ENCODE measurements at regions not wholly inside any gene's neighbourhood (a gene's known extent, or its start where the extent isn't known, plus 50 kb on each side); places are given as distances from the start of the nearest gene placed in this dataset.

GRCh38 chr5:164967354-164967753, 1461.9 kb downstream of the MAT2B start:
- no peaks in the 10 kb centered on the region for H3K9me3 ChIP-seq
- H3K27me3 ChIP-seq, result no peaks in the 10 kb centered on the region
- H3K4me3 ChIP-seq (ENCODE audit: low read depth, low read length), result no peak overlapping the region
- no peaks in the 10 kb centered on the region for H3K36me3 ChIP-seq
- TF ChIP-seq, protein P1, sequence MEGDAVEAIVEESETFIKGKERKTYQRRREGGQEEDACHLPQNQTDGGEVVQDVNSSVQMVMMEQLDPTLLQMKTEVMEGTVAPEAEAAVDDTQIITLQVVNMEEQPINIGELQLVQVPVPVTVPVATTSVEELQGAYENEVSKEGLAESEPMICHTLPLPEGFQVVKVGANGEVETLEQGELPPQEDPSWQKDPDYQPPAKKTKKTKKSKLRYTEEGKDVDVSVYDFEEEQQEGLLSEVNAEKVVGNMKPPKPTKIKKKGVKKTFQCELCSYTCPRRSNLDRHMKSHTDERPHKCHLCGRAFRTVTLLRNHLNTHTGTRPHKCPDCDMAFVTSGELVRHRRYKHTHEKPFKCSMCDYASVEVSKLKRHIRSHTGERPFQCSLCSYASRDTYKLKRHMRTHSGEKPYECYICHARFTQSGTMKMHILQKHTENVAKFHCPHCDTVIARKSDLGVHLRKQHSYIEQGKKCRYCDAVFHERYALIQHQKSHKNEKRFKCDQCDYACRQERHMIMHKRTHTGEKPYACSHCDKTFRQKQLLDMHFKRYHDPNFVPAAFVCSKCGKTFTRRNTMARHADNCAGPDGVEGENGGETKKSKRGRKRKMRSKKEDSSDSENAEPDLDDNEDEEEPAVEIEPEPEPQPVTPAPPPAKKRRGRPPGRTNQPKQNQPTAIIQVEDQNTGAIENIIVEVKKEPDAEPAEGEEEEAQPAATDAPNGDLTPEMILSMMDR (IDR thresholded peaks at IDR 0.05; ENCODE audit: low read depth, low read length), result no peak
- H3K4me1 ChIP-seq, result no peaks in the 10 kb centered on the region
- no peak for DNase-seq

- no peaks in the 10 kb centered on the region for H3K9me3 ChIP-seq
- H3K36me3 ChIP-seq, result no peaks in the 10 kb centered on the region
Measured at GRCh38 chr5:164972973-164973372, 1467.6 kb downstream of the MAT2B start.

DNA sequence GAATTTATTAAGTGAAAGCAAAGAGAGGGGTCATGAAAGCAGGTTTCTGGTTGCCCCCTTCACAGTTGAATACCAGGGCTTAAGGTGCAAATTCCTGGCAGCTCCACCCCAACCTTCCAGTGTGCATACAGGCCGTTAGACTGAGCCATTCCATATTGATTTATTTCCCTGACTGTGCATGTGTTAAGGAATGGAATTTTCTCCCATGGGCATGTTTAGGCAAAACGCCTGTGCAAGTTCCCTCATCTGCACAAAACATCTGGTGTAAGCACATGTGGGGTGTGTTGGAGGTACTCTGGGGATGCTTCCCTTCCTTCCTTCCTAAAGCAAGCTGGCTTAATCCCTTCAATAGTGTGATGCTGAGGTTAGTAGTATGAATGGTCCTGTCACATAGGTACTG, 1470.6 kb downstream of the MAT2B start:
- no peak for DNase-seq
- Histone ChIP-seq H3K4me3 (ENCODE audit: low read depth, low read length) (no peak overlapping the region), H3K9me3 (no peaks in the 10 kb centered on the region), H3K4me1 (no peaks in the 10 kb centered on the region), H3K36me3 (no peaks in the 10 kb centered on the region), H3K27me3 (no peaks in the 10 kb centered on the region)
- TF ChIP-seq, protein P1 (IDR thresholded peaks at IDR 0.05; ENCODE audit: low read depth, low read length), result no peak

More at GRCh38 chr5:164972973-164973372, 1467.6 kb downstream of the MAT2B start:
- Histone ChIP-seq H3K27me3 (no peaks in the 10 kb centered on the region), H3K4me3 (ENCODE audit: low read depth, low read length) (no peak overlapping the region), H3K4me1 (no peaks in the 10 kb centered on the region)
- TF ChIP-seq, protein P1 (IDR thresholded peaks at IDR 0.05; ENCODE audit: low read depth, low read length), result no peak
- DNase-seq, result no peak

GRCh38 chr5:164980480-164980879, 1475.1 kb downstream of the MAT2B start:
- Histone ChIP-seq H3K4me1 (no peaks in the 10 kb centered on the region), H3K36me3 (no peaks in the 10 kb centered on the region), H3K27me3 (no peaks in the 10 kb centered on the region), H3K9me3 (no peaks in the 10 kb centered on the region), H3K4me3 (ENCODE audit: low read depth, low read length) (no peak overlapping the region)
- TF ChIP-seq, protein P1 (IDR thresholded peaks at IDR 0.05; ENCODE audit: low read depth, low read length), result no peak
- no peak for DNase-seq

DNA sequence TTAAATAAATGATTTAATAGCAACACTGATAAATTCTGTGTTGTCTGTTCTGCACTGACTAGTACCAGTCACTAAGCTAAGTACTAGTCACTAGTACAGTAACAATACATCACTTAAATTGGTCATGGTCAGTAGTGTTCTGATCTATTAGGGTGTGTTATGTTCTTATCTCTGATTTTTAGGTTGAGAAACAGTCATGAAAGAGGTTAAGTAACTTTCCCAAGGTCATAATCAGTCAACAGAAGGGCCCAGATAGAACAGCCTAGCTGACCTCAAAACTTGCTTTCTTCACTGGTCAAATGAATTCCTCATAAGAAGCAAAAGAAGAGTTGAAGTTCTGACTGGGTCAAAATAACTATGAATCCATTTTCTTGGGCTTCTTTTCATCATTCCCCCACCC, 1492.7 kb downstream of the MAT2B start:
- TF ChIP-seq, protein P1 (IDR thresholded peaks at IDR 0.05; ENCODE audit: low read depth, low read length), result no peak
- no peak overlapping the region for H3K4me3 ChIP-seq (ENCODE audit: low read depth, low read length)
- no peaks in the 10 kb centered on the region for H3K27me3 ChIP-seq
- DNase-seq, result no peak
- no peaks in the 10 kb centered on the region for H3K36me3 ChIP-seq
- no peaks in the 10 kb centered on the region for H3K9me3 ChIP-seq
- no peaks in the 10 kb centered on the region for H3K4me1 ChIP-seq

GRCh38 chr5:164998590-164998989, 1493.2 kb downstream of the MAT2B start:
- Histone ChIP-seq H3K9me3 (no peaks in the 10 kb centered on the region), H3K36me3 (no peaks in the 10 kb centered on the region), H3K27me3 (no peaks in the 10 kb centered on the region), H3K4me3 (ENCODE audit: low read depth, low read length) (no peak overlapping the region), H3K4me1 (no peaks in the 10 kb centered on the region)
- no peak for DNase-seq
- TF ChIP-seq, protein P1 (IDR thresholded peaks at IDR 0.05; ENCODE audit: low read depth, low read length), result no peak

Data from BE2C (cell line).